GM12801 (cell line): ENCODE measurements at regions not wholly inside any gene's neighbourhood (a gene's known extent, or its start where the extent isn't known, plus 50 kb on each side); places are given as distances from the start of the nearest gene placed in this dataset.

Experiments
- CTCF ChIP-seq: IDR thresholded peaks from one replicate; pipeline ENCODE4 v1.5.1; 2011; ENCODE audit warnings: control low read depth; ENCODE audit not compliant: insufficient read length; ENCODE audit errors: extremely low read depth

GRCh38 chr18:4751523-4751922 is 296.4 kb upstream of the DLGAP1 start:
- no peak for TF ChIP-seq CTCF

GRCh38 chr18:4750393-4751346 is 295.6 kb upstream of the DLGAP1 start:
- TF ChIP-seq CTCF: no peak

- TF ChIP-seq CTCF: no peak
Observed at GRCh38 chr18:4748975-4749374, 293.9 kb upstream of the DLGAP1 start.

GRCh38 chr18:4734903-4735302 is 279.8 kb upstream of the DLGAP1 start:
- no peak for TF ChIP-seq CTCF

GRCh38 chr18:4734021-4734420 is 278.9 kb upstream of the DLGAP1 start:
- TF ChIP-seq CTCF: no peak

GRCh38 chr18:4721545-4721944 is 266.4 kb upstream of the DLGAP1 start:
- no peak for TF ChIP-seq CTCF

- TF ChIP-seq CTCF: no peak
Observed at GRCh38 chr18:4720518-4720917, 265.4 kb upstream of the DLGAP1 start.
